Fibroblast of skin of left quadriceps (primary cell): ENCODE measurements at regions not wholly inside any gene's neighbourhood (a gene's known extent, or its start where the extent isn't known, plus 50 kb on each side); places are given as distances from the start of the nearest gene placed in this dataset.
"Not testable (repeated sequence)": the region's sequence is repeated elsewhere in the genome, so short reads cannot be mapped to it uniquely, and the experiment has no call there.

Experiments used
- DNase-seq, 2 experiments: peaks; one replicate each; pipeline ENCODE4 v3.0.0-alpha.2; 2013; ENCODE audit warnings: low read depth in 2 of 2

DNA sequence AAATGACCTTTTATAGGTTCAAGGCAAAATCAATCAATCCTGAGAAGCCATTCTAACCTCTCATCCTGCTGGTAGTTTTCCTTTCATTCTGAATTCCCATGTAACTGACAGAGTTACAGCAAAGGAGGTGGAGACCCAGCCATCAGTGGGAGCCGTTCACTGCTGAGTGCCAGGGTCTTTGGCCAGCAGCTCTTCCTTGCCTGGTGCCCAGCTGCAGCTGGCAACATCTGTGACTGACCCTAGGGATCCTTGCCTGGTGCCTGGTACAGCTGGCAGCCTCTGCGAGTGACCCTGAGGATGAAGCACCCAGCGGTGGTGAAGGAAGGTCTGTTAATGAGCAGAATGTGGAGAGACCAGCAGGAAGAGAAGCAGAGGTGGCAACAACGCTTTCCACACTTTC lies 314.6 kb downstream of the THBS2 start:
- DNase-seq = no peak

DNA sequence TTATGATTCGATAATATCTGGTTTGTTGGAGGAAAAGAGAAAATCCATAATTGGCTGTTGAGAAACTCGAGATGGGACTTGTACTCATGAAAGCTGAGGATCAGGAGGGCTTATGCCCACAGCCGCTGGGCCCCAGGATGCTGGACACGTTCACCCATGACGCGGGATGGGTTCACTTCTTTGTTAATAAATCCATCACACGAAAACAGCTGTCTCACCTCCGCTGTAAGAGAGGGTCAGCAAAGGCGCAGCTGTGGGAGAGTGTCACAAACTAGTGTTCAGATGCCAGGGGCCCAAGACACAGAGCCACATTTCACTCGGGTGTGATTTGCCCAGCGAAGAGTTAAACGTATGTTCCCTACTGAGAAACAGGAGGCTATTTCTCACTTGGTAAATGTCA lies 315.1 kb downstream of the THBS2 start:
- no peak for DNase-seq

DNA sequence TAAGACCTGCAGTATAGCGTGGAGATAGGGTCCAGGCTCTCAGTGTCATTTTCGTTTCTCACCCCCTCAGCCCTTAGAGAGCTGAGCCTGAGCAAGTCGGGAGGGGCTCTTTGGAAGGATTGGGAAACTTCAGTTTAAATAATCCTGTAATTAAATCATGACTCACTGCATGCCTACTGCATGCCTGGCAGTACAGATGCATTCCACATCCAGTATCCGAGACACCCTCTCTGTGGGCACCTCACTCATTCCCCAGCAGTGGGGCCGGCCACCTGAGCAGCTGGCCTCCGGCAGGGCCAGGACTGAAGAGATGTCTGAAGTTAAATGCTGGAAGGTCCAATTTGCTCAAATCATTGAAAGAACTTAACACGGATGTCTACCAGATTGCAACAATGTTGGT lies 316.6 kb downstream of the THBS2 start:
- peak; percentile 13 to 15 for DNase-seq

DNA sequence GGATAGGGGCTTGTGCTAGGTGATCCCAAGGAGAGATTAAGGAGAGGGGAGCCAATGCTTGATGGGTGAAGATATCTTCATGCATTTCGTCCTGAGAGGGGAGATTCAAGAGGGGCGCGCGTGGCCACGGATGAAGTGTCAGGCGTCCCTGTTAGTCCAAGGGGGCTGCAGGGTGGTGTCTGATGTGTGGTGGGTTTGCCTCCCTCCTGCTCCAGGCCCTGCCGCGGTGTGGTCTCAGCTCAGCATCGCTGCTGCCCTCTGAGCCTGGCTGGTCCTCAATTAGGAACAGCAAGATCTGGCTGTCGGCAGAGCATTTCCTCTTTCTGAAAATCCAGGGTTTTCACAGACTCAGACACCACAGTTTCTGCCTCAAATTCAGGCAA lies 318.0 kb downstream of the THBS2 start:
- no peak for DNase-seq

DNA sequence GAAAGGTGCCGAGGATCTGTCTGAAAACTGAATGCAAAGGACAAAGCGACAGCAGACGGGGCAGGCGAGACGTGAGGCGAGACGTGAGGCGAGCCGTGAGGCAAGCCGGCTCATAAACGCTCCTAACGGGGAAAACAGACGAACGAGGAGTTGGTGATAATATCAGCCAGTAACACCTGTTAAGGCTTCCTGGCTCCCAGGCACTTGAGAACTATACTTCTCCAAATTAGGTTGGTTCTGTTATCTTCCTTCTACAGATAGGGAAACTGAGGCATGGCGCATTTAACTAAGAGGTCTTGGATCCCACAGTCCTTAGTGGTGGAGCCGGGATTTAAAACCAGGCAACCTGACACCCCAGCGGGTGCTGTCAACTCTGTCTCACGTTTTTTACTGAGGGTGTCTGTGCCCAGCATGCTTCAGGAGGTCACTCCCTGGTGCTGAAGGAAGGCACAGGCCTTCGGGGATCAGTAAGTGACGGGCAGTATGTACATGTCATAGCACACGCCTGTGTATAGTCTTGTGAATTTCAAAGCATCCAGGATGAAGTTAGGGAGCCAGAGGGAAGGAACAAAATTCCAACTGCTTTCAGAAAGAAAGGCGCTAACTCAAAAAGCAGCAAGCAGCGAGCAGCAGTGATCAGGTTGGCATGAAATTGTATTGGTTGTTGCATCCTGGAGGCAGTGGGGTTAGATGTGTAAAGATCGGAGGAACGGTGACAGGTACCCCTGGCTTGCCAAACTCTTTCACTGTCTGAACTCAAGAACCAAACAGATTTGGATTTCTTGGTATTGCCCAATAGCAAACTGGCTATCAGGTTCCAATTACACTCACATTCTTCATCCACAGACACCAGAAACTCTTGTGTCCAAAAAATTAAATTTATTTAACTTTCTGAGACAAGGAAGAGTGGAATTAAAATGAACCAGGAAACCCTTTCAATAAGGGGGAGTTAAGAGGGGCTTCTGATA lies 318.7 kb downstream of the THBS2 start:
- no peak for DNase-seq

DNA sequence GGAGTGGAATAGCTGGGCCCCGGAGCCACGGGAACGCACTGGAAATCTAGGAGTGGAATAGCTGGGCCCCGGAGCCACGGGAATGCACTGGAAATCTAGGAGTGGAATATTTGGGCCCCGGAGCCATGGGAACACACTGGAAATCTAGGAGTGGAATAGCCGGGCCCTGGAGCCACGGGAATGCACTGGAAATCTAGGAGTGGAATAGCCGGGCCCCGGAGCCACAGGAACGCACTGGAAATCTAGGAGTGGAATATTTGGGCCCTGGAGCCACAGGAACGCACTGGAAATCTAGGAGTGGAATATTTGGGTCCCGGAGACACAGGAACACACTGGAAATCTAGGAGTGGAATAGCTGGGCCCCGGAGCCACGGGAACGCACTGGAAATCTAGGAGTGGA lies 321.5 kb downstream of the THBS2 start:
- not testable (repeated sequence) for DNase-seq

DNA sequence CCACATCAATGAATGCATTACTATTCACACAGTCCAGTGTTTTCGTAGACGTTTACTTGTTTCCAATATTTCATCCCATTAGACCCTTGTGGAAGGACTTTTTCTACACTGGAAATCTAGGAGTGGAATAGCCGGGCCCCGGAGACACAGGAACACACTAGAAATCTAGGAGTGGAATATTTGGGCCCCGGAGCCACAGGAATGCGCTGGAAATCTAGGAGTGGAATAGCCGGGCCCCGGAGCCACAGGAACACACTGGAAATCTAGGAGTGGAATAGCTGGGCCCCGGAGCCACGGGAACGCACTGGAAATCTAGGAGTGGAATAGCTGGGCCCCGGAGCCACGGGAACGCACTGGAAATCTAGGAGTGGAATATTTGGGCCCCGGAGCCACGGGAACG lies 322.6 kb downstream of the THBS2 start:
- DNase-seq = not testable (repeated sequence)

DNA sequence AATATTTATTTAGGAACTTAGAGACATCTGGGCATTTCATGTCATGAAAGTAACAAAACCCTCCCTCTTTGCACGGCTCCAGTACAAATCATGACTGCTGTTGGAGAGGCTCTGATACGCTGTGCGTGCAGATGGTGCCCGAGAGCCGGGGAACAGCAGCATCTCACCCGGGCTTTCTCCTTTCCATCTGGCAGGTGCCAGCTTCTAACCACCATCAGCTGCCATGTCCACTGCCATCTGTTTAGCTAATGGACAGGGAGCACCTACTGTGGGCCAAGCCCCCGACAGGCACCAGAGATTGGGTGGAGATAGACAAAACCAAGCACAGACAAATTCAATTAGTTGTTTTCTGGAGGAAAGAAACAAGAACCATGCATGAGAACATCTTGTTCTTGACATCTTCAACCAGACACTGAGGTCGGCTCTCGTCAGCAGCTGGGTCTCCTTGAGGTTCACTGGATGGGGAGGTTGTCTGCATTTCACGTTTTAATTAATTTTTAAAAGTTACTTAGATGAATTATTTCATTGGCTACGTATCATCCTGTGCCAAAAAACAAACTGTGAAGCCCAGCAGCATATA lies 323.7 kb downstream of the THBS2 start:
- DNase-seq = no peak

DNA sequence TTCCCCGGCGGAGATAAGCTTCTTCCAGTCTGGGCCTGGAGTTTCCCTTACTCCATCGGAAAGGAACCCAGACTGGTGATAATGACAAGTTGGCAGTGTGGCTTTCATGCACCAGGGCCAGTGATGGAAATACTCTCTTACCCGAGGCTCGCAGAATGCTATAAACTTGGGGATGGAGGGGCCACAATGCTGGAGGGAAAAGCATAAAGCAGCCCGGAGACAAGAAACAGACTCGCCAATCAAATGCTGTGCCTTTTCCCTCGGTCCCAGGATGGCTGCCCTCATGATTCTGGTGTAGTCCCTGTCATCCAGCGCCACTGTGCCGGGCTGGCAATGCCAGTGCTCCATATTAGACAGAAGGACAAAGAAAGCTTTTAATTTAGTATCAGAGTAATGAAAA lies 325.6 kb downstream of the THBS2 start:
- no peak for DNase-seq

DNA sequence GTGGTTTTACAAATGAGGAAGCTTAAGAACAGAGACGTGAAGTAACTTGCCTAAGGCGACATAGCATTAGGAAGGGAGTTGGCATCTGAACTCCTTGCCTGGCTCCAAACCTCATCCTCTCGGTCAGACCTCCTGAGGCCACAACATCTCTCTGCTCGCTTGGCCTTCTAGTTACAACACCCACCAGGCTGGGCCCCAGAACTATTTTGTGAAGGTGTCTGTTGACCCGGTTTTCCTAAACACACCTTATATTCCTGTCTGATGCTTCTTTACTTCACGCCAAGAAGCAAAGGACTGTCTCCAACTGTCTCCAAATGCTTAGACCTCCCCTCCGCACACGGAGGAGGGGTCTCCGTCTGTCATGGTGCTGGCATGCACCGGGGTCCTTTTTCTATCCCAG lies 326.6 kb downstream of the THBS2 start:
- DNase-seq = no peak

DNA sequence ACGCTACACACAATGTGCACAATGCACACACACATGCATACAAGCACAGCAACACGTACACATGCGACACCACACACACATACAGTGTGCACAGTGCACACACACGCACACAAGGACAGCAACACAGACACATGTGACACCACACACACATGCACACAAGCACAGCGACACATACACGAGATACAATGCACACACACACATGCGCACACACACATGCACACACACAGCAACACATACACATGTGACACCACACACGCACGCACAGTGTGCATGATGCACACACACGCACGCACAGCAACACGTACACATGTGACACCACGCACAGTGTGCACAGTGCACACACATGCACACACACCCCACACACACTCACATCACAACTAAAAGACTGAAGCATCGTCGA lies 327.3 kb downstream of the THBS2 start:
- no peak for DNase-seq

DNA sequence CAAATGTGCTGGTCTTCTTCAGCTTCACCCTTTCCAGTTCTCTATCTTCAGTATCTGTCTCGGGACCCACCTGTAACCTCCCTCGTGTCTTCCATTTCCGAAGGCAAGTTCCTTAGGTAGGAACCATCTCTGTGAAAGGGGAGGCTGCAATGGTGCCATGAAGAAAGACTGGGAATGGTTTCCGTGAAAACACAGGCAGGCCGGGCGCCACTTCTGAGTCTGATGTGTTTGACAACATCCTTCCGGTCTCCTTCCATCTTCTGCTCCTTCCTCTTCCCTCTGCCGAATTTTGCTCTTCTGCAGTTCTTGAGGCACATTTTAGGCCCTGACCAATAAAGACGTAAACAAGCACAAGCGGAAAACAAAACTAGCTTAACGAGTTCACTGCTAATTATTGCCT lies 328.0 kb downstream of the THBS2 start:
- no peak for DNase-seq

DNA sequence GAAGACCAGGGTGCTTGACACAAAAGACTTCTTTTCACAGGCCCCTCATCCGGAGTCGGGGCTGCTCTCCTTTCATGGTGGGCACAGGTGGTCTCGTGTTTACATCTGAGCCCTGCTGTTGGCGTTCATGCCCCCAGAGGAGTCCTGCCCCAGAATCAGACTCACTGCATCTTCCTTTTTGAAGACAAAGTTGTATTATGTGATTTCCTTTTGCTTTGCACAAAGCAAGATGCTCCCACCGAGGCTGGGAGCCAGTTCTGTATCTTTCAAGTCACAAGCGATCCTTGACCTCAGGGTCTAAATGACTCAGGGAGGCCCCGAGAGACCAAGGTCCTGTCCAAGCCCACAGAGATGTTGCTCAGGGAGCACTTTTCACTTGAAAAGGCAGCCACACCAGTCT lies 330.5 kb downstream of the THBS2 start:
- no peak for DNase-seq

DNA sequence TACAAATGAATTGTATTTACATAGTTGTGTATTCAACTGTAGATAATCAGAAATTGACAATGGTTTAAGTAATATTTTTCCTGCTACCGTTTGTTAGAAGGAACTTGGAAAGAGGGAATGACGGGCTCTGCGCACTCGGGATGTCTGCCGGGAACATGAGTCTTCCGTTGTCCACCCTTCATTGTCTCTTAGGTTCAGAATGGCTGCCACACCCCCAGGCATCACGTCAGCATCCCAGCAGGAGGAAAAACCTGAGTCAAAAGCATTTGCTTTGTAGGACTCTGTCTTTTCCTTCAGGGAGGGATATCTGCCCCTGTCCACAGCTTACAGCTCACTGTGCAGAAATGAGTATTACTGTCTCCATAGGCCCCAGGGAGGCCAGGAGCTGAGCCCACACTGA lies 331.2 kb downstream of the THBS2 start:
- DNase-seq = no peak

DNA sequence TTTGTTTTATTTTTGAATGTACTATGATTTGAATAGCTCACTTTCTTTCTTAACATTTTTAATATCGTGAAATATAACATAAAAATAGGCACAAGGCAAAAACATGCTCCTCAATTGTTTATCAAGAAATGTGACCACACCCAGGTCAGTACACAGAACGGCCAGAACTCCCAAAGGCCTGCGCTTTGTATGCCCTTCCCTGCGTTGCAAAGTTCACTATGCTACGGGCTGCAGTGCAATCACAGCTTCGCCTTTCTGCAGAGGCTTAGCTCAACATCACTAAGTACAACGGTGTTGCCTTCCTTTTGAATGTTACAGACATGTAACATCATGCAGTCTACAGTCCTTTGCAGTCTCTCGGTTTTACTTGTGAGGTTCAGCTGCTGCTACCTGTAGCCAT lies 333.4 kb downstream of the THBS2 start:
- DNase-seq = no peak

DNA sequence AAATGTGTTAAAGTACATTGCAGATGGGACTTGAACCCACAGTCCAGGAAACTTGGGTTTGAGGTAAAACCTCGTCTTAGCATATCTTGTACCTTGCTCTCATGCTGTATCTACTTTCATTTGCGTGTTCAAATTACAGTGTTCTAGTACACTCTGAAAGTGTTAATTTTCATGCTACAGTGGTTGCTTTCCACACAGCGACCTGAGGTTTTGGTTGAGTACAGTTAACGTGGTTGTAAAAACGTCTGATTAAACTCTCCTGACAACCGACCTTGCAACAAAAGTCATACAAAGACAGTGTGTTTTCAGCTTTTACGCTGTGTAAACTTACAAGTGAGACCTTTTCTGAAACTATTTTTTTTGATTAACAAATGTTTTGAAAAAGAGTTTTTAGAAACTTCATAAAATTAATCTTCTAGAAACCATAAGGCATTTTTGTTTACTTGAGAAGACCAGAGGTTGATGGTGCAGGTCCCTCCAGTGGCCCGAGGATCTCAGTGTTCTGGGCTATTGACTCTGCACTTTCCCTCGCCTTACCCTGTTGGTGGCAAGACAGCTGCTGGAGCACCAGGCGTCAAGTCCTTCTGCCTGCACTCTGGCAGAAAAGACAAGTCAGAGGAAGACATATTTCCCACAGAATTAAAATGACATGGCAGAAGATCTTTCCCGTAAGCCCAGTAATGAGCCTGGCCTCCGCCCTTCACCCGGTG lies 334.0 kb downstream of the THBS2 start:
- DNase-seq = no peak

DNA sequence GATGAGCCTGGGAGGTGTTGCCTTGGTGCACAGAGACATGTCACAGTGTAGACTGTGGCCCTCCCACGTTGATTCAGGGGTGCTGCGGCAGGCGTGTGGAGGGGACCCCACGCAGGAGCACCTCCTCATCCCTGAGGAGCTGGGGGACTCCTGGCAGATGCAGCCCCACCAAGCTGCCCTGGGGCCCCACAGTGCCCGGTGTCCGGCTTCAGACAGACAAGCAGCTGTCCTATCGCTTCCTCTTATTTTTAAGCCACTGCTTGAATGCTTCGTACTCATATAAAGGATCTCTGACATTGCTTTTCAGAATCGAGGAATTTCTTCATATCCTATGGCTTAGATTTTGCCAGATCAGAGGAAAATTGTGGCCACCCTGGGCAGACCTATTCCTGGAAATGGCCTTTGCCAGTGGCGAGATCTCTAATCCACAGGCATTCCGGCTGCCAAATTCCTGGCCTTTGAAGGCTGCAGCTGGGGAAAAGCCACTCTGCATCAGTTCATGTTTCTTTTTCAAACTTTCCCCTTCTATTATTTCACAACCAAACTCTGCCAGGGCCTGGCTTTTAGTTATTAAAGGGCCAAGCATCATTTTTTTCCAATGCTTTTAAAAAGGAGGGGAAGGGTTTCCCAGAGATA lies 337.0 kb downstream of the THBS2 start:
- peak in 1 of 2 experiments; percentile 13 for DNase-seq

DNA sequence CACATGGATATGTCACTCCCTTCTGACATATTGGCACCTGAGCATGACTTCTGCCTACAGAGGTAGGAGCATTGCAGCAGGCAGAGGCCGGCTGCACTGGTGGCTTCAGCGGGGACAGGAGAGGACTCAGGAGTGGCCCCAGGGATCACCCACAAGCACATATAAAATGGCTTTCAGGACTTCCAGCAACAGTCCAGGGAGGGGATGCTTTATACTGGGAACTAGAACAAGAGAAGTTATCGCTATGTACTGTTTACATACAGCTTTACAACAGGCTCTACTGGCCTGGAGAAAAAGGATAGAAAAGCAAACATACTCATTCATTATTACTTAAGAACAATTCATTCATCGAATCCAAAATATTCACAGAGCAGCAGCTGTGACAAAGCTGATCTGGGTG lies 337.8 kb downstream of the THBS2 start:
- DNase-seq = no peak

DNA sequence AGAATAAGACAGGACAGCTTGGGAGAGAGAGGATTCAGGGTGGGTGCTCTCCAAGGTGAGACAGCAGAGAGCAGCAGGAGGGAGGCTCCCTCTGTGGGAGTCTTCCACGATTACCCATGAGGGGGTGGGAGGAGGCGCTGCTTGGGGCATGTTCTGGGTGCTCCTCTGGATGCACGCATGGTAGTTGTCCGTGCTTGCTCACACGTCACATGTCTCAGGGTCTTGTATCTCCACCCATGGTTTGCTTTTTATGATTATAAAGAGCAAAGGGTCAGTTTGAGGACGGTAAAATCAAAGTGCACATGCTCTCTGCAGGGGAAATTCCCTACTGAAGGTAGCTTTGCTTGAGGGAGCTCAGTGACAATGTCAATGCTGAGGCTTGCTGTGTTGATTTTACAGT lies 338.4 kb downstream of the THBS2 start:
- DNase-seq = no peak

DNA sequence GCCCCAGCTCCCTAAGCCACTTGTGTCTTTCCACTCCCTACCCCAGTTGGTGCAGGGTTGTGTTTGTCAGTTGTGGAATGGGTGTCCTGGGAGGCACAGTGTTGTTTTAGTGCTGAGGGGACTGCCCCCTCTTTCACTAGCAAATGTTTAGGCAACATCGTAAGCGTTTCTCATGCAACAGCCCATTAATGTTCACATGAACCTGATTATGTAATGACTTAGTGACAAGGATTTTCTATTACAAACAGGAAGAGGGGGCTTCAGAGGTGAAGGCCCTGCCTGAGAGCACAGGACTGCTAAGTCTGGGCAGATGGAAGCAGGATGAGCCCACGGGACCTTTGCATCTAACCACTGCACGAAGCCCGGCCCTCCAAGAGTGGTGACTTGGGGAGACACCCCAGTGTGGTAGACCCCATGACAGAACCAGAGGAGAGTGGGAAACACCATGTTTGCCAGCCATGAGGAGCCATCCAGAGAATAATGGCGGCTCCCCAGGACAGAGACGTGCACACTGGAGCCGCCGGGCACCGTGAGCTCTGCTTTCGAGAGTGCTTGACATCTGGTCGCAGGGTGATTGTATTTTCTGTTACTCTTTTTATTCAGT lies 339.7 kb downstream of the THBS2 start:
- DNase-seq = no peak

DNA sequence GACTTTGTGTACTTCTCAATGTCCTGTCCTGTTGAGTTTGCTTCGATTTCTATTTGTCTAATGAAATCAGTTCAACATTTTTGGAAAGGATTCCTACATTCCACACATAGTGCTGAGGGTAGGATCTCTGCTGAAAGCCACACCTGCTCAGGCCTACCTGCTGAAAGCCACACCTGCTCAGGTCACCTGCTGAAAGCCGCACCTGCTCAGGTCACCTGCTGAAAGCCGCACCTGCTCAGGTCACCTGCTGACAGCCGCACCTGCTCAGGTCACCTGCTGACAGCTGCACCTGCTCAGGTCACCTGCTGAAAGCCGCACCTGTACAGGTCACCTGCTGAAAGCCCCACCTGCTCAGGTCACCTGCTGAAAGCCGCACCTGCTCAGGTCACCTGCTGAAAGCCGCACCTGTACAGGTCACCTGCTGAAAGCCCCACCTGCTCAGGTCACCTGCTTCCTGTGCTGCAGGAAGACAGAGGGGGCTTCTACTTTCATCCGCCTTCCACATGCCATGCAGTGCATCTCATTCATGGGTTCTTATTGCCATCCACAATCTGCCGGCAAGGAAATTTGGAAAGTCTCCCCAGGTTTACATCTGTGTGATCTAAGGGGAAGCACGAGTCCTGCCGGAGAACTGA lies 340.3 kb downstream of the THBS2 start:
- not testable (repeated sequence) for DNase-seq
